Activated CD8-positive, alpha-beta T cell treated with anti-CD3 and anti-CD28 coated beads for 36 hours (primary cell): ENCODE measurements at regions not wholly inside any gene's neighbourhood (a gene's known extent, or its start where the extent isn't known, plus 50 kb on each side); places are given as distances from the start of the nearest gene placed in this dataset.

Source experiments
- ATAC-seq: fragments of 200-7000 bp; cut with Tn5 transposase; one replicate; pipeline ENCODE4 v1.10.0; 2021; ENCODE audit warnings: mild to moderate bottlenecking, moderate library complexity
- CTCF ChIA-PET: fragments of 350-600 bp; sonication (Branson Sonifier 250); formaldehyde crosslinking; loops from one replicate; lab custom pipeline; 2021; ENCODE audit warnings: antibody characterized with exemption; lab: Charles Lee
- POLR2A ChIA-PET: fragments of 350-600 bp; sonication (Branson Sonifier 250); formaldehyde crosslinking; loops from one replicate; lab custom pipeline; 2021; ENCODE audit warnings: antibody characterized with exemption; lab: Charles Lee
- DNase-seq: peaks from one replicate; pipeline ENCODE4 v3.0.0-alpha.2; 2020
- H3K27ac Mint-ChIP-seq: one replicate; pipeline ENCODE4 v1.8.0; 2021; ENCODE audit warnings: mild to moderate bottlenecking, mixed read lengths
- H3K27me3 Mint-ChIP-seq: one replicate; pipeline ENCODE4 v1.8.0; 2021; ENCODE audit warnings: mixed read lengths
- H3K36me3 Mint-ChIP-seq: one replicate; pipeline ENCODE4 v1.8.0; 2021; ENCODE audit warnings: low read depth, mixed read lengths
- H3K4me1 Mint-ChIP-seq: one replicate; pipeline ENCODE4 v1.8.0; 2021; ENCODE audit warnings: low read depth, mixed read lengths
- H3K4me3 Mint-ChIP-seq: one replicate; pipeline ENCODE4 v1.8.0; 2021; ENCODE audit warnings: mild to moderate bottlenecking, moderate library complexity, mixed read lengths
- H3K9me3 Mint-ChIP-seq: one replicate; pipeline ENCODE4 v1.8.0; 2021; ENCODE audit warnings: mixed read lengths
- CTCF ChIP-seq: fragments of 200-600 bp; IDR thresholded peaks from one replicate; pipeline ENCODE4 v1.8.0; 2022; ENCODE audit warnings: antibody characterized with exemption, mild to moderate bottlenecking
- intact Hi-C: fragments of 100-400 bp; cut with micrococcal nuclease; formaldehyde crosslinking; loops from one replicate; pipeline ENCODE4 v1.10.0; 2022

DNA sequence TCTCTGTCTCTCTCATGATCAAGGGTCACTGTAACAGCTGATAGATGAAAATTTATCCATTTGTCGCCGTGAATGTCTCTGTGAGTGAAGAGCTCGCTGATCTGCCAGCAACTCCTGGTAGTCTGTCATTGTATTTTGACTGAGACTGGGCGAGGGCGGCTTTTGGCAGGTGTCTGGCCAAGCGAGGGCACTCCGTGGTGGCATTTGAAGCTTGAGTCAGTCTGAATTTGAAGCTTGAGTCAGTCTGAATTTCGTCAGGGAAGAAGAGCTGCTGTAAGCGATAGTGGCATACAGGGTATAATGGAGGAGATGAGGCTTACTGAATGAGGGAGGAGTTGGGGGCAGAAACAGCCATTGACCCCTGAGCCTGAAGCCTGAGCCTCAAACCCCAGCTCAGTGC lies 56.8 kb upstream of the FAM181A start:
- TF ChIP-seq CTCF, result no peak

GRCh38 chr14:93869427-93869826 lies 57.7 kb upstream of the FAM181A start:
- H3K36me3 Mint-ChIP-seq, result no peaks in the 10 kb centered on the region
- peaks cover 22% of the 10 kb centered on the region for H3K27me3 Mint-ChIP-seq
- intact Hi-C loops, result no loop called here
- TF ChIP-seq CTCF, result no peak
- CTCF ChIA-PET, result no interaction called here
- no peak overlapping the region for H3K27ac Mint-ChIP-seq
- ATAC-seq (no peak), DNase-seq (no peak)
- H3K4me3 Mint-ChIP-seq, result no peak overlapping the region
- POLR2A ChIA-PET, result no interaction called here
- H3K9me3 Mint-ChIP-seq, result no peaks in the 10 kb centered on the region
- no peaks in the 10 kb centered on the region for H3K4me1 Mint-ChIP-seq

More for the DNA sequence above, 56.8 kb upstream of the FAM181A start:
- ChIA-PET CTCF (no interaction called here), POLR2A (no interaction called here)
- no peak overlapping the region for H3K27ac Mint-ChIP-seq
- DNase-seq, result no peak
- no peaks in the 10 kb centered on the region for H3K36me3 Mint-ChIP-seq
- no peak overlapping the region for H3K4me3 Mint-ChIP-seq
- intact Hi-C loops, result no loop called here
- no peaks in the 10 kb centered on the region for H3K4me1 Mint-ChIP-seq
- no peak for ATAC-seq
- H3K27me3 Mint-ChIP-seq, result peaks cover 22% of the 10 kb centered on the region
- H3K9me3 Mint-ChIP-seq, result no peaks in the 10 kb centered on the region

GRCh38 chr14:93868165-93868564 lies 59.0 kb upstream of the FAM181A start:
- Mint-ChIP-seq H3K4me3 (no peak overlapping the region), H3K9me3 (no peaks in the 10 kb centered on the region)

DNA sequence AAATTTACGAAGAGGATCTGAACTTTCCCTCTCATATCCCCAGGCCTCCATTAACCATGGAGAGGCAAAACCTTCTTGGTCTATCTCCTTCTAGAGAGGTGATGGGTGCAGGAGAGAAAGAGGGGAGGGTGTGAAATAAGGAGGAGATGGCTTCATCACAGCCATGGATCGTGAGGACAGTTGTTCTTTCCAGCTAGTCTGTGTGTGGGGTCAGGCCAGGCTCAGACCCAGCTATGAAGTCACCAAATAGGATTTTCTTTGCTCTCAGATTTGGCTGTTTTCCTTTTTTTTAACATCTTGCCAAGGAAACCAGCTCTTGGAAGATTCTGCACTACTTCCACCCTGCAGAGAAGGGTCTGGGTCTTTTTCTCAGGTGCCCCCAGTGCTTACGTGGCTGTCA lies 64.9 kb upstream of the FAM181A start:
- ChIA-PET POLR2A (interaction anchor here (1.1 kb wide), 1 partner anchor 21 kb away, joined by 3 read pairs; no protein-coding TSS in a partner anchor), CTCF (no interaction called here)
- no peak overlapping the region for H3K4me3 Mint-ChIP-seq
- no peaks in the 10 kb centered on the region for H3K4me1 Mint-ChIP-seq
- H3K27me3 Mint-ChIP-seq, result peaks cover 6% of the 10 kb centered on the region
- intact Hi-C loops, result no loop called here
- no peaks in the 10 kb centered on the region for H3K9me3 Mint-ChIP-seq
- ATAC-seq, result no peak
- no peak for DNase-seq
- H3K27ac Mint-ChIP-seq, result no peak overlapping the region
- no peaks in the 10 kb centered on the region for H3K36me3 Mint-ChIP-seq
- TF ChIP-seq CTCF, result no peak

More at GRCh38 chr14:93868165-93868564, 59.0 kb upstream of the FAM181A start:
- Mint-ChIP-seq H3K27ac (no peak overlapping the region), H3K27me3 (peaks cover 18% of the 10 kb centered on the region), H3K36me3 (no peaks in the 10 kb centered on the region), H3K4me1 (no peaks in the 10 kb centered on the region)
- POLR2A ChIA-PET, result no interaction called here
- TF ChIP-seq CTCF, result no peak
- CTCF ChIA-PET, result no interaction called here
- intact Hi-C loops, result no loop called here
- ATAC-seq (no peak), DNase-seq (no peak)

DNA sequence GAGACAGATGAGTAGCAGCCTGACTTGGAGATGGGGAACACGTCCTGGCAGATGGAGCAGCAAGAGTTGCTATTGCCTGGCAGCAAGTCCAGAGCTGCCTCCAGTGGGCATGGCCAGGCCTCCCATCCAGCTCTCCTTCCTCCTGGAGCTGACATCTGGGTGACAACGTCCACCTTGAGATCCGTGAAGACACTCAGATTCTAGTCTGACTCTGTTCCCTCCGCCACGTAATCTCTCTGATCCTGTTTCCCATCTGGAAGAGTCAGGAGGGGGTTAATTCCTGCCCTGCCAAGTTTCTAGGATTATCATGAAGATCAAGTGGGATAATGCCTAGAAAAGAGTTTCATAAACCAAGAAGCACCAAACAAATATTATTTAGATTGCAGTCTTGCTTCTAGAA lies 65.3 kb upstream of the FAM181A start:
- Mint-ChIP-seq H3K27ac (no peak overlapping the region), H3K27me3 (peaks cover 6% of the 10 kb centered on the region), H3K36me3 (no peaks in the 10 kb centered on the region), H3K4me3 (no peak overlapping the region), H3K4me1 (no peaks in the 10 kb centered on the region), H3K9me3 (no peaks in the 10 kb centered on the region)
- no peak for TF ChIP-seq CTCF
- ATAC-seq (no peak), DNase-seq (no peak)
- POLR2A ChIA-PET, result interaction anchor here (1.1 kb wide), 1 partner anchor 20 kb away, joined by 3 read pairs; no protein-coding TSS in a partner anchor
- CTCF ChIA-PET, result no interaction called here
- intact Hi-C loops, result no loop called here
